ENCODE measurements at regions not wholly inside any gene's neighbourhood (a gene's known extent, or its start where the extent isn't known, plus 50 kb on each side); places are given as distances from the start of the nearest gene placed in this dataset.

DNA sequence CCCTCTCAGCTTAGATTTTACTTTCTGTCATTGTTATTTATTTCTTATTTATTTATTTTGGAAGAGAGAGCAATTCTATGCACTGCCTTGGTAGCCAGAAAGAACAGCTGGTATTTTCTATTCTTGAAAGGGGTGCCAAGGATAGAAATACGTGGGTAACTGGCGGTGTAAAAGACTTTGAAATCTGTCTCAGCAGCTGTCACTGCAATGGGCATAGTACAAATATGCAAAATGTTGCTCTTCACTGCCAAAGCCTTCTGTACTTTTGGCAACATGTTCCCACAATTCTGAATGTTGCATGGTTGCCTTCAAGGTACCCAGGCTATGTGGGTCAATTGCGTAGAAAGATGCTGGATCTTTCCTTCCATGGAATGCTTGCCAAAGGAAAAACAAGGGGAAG, 230.2 kb upstream of the EDIL3 start:
- Histone ChIP-seq H3K27me3 (no peaks in the 10 kb centered on the region), H3K4me1 (ENCODE audit: low read depth) (no peaks in the 10 kb centered on the region), H3K36me3 (no peaks in the 10 kb centered on the region), H3K27ac (no peak overlapping the region), H3K4me3 (no peak overlapping the region), H3K9me3 (ENCODE audit: low read depth) (no peaks in the 10 kb centered on the region)
- no peak for DNase-seq (ENCODE audit: low read depth in 1 of 2, low spot score in 1 of 2)
- TF ChIP-seq, protein P1, sequence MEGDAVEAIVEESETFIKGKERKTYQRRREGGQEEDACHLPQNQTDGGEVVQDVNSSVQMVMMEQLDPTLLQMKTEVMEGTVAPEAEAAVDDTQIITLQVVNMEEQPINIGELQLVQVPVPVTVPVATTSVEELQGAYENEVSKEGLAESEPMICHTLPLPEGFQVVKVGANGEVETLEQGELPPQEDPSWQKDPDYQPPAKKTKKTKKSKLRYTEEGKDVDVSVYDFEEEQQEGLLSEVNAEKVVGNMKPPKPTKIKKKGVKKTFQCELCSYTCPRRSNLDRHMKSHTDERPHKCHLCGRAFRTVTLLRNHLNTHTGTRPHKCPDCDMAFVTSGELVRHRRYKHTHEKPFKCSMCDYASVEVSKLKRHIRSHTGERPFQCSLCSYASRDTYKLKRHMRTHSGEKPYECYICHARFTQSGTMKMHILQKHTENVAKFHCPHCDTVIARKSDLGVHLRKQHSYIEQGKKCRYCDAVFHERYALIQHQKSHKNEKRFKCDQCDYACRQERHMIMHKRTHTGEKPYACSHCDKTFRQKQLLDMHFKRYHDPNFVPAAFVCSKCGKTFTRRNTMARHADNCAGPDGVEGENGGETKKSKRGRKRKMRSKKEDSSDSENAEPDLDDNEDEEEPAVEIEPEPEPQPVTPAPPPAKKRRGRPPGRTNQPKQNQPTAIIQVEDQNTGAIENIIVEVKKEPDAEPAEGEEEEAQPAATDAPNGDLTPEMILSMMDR (IDR thresholded peaks at IDR 0.05; ENCODE audit: low read depth, low read length), result no peak

DNA sequence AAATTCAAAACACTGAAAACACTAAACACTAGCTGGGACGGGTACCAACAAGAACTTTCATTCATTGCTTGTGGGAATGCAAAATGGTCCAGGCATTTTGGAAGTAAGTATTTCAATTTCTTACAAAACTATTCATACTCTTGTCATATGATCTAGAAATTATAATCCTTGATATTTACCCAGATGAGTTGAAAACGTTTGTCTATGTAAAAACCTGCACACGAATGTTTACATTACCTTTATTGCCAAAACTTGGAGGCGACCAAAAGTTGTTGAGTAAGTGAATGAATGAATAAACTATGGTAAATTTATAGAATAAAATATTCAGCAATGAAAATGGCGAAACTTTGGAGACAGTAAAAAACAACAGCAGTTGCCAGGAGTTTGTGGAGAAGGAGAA, 222.1 kb upstream of the EDIL3 start:
- TF ChIP-seq, protein P1 (IDR thresholded peaks at IDR 0.05; ENCODE audit: low read depth, low read length), result no peak
- Histone ChIP-seq H3K9me3 (ENCODE audit: low read depth) (no peaks in the 10 kb centered on the region), H3K27ac (no peak overlapping the region), H3K4me3 (no peak overlapping the region), H3K27me3 (no peaks in the 10 kb centered on the region), H3K36me3 (no peaks in the 10 kb centered on the region), H3K4me1 (ENCODE audit: low read depth) (no peaks in the 10 kb centered on the region)
- no peak for DNase-seq (ENCODE audit: low read depth in 1 of 2, low spot score in 1 of 2)

GRCh38 chr5:84605241-84605640, 220.6 kb upstream of the EDIL3 start:
- no peaks in the 10 kb centered on the region for H3K27me3 ChIP-seq
- H3K4me3 ChIP-seq, result no peak overlapping the region
- no peaks in the 10 kb centered on the region for H3K4me1 ChIP-seq (ENCODE audit: low read depth)
- TF ChIP-seq, protein P1 (IDR thresholded peaks at IDR 0.05; ENCODE audit: low read depth, low read length), result no peak
- H3K36me3 ChIP-seq, result no peaks in the 10 kb centered on the region
- no peak for DNase-seq (ENCODE audit: low read depth in 1 of 2, low spot score in 1 of 2)
- H3K27ac ChIP-seq, result no peak overlapping the region
- no peaks in the 10 kb centered on the region for H3K9me3 ChIP-seq (ENCODE audit: low read depth)

DNA sequence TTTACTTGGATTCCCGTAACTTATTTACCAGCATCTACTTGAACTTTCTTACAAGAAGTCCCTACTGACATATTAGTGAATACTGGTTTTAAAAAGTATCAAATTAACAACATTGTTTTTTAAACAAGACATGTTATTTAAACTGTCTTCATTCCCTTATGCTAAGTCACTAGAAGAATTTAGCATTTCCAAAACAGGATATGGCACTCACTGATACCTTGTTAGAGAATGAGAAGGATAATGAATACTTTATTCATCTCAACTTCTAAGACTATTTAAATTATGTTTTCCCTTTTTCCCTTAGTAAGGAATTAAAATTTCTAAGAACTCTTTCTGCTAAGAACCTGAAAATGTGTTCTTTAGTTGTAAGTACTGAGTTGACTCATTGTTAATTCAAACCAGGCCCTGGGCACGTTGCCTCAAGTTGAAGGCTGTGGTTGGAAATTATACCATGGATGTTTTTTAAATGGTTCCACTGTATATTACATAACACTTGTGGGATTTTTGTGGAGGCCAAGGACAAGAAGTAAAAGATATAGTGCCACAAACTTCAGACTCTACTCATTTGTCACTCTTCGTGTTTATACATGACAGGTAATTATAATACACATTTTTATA, 219.0 kb upstream of the EDIL3 start:
- Histone ChIP-seq H3K27ac (no peak overlapping the region), H3K9me3 (ENCODE audit: low read depth) (no peaks in the 10 kb centered on the region), H3K27me3 (no peaks in the 10 kb centered on the region), H3K4me3 (no peak overlapping the region), H3K36me3 (no peaks in the 10 kb centered on the region), H3K4me1 (ENCODE audit: low read depth) (no peaks in the 10 kb centered on the region)
- peak in 1 of 2 donors; percentile 81 for DNase-seq (ENCODE audit: low read depth in 1 of 2, low spot score in 1 of 2)
- TF ChIP-seq, protein P1 (IDR thresholded peaks at IDR 0.05; ENCODE audit: low read depth, low read length), result no peak

- DNase-seq (ENCODE audit: low read depth in 1 of 2, low spot score in 1 of 2), result no peak
- H3K27ac ChIP-seq, result no peak overlapping the region
- TF ChIP-seq, protein P1 (IDR thresholded peaks at IDR 0.05; ENCODE audit: low read depth, low read length), result no peak
- H3K9me3 ChIP-seq (ENCODE audit: low read depth), result no peaks in the 10 kb centered on the region
- H3K36me3 ChIP-seq, result no peaks in the 10 kb centered on the region
- no peak overlapping the region for H3K4me3 ChIP-seq
- H3K4me1 ChIP-seq (ENCODE audit: low read depth), result no peaks in the 10 kb centered on the region
- H3K27me3 ChIP-seq, result no peaks in the 10 kb centered on the region
These were observed 217.7 kb upstream of the EDIL3 start for GRCh38 chr5:84602371-84602771.

All from cardiac muscle cell (in vitro differentiated cells and primary cell).